AG10803 (cell line): ENCODE measurements at regions not wholly inside any gene's neighbourhood (a gene's known extent, or its start where the extent isn't known, plus 50 kb on each side); places are given as distances from the start of the nearest gene placed in this dataset.

ENCODE experiments used
- DNase-seq: peaks from one replicate; pipeline ENCODE4 v3.0.0; 2010; ENCODE audit warnings: low read depth
- H3K4me3 ChIP-seq: 2 replicates; pipeline ENCODE4 v1.5.1; 2011; ENCODE audit warnings: mild to moderate bottlenecking, low read length, control low read depth
- CTCF ChIP-seq: conservative IDR thresholded peaks from 2 replicates; pipeline ENCODE4 v1.5.1; 2011; ENCODE audit warnings: mild to moderate bottlenecking, low read length, control low read depth, inconsistent platforms

DNA sequence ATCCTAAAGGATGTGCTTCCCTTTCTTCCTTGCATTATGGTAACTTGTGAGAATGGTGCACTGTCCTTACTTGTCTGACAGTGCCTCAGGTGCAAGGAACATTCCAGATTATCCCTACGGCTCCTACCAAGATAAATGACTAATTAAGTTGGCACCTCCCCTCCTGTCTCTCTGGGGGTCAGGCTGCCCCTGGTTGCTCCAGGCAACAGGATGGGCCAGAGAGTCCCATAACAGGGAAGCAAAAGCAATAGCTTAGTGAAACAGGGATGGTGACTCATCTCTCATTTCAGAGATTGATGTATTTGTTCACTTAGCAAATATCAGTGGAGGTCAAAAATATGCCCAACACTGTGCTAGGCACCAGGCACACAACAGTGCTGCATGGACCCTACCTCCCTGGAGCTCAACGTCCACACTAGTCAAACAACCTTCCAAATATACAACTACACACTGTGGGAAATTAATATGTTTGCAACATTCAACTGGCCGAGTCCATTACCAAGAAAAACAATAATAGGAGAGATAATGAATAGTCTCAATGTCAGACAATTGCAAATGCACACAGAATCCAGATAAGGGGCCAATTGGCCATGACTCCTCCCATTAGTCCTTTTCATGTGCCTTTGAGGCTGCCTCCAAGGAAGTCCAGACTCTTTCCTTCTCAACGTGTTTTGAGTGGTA lies 249.0 kb downstream of the TLE3 start:
- no peak for TF ChIP-seq CTCF
- no peak for DNase-seq
- H3K4me3 ChIP-seq: no peak overlapping the region

DNA sequence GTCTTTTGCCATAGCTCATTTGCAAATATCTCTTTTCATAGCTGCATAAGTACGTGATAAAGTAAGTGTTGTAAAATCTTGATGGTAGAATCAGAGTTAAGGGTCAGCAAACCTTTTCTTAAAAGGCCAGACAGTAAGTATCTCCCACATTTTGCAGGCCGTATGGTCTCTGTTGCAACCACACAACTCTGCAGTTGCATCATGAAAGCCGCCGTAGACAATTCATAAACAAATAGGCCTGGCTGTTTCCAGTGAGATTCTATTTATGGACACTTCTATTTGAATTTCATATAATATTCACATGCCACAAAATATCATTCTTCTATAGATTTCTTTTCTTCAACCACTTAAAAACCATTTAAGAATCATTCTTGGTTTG lies 248.5 kb downstream of the TLE3 start:
- DNase-seq: no peak
- H3K4me3 ChIP-seq: no peak overlapping the region
- no peak for TF ChIP-seq CTCF

DNA sequence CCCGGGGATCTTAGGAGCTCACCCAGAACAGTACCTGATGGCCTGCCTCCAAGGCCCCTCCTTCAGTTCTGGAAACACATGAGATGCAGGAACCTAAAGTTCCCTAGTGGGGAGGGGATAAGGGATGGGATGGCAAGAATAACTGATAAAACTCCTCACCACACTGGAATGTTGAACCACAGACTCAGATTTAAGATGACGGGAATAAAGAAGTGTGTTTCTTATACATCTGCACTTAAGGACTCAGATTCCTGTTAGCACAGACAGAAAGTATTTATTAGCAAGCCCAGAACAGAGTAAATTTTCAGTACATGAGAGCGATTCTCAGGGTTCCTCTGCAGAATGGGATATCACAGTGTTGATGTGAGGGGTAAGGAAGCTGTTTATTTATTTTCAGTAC lies 245.2 kb downstream of the TLE3 start:
- no peak for TF ChIP-seq CTCF
- peak; percentile 51 for DNase-seq
- no peak overlapping the region for H3K4me3 ChIP-seq

DNA sequence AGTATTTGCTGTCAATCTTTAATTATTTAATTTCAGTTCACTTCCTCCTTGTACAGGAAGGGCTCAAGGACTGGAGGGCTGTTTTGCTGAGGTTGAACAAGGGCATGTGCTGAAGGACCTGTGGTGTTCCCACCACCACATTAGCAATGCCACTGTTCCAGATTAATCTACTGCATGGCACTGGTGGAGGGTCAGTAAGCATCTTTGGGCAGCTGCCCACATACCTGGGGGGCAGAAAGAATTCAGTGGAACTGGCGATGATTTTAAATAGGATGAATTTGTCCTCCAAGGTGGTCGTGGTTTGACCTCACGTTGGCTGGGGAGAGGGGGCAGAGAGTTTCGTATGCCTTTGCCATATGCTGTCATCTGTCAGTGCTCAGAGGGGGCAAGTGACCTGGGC lies 244.8 kb downstream of the TLE3 start:
- H3K4me3 ChIP-seq: no peak overlapping the region
- DNase-seq: no peak
- no peak for TF ChIP-seq CTCF

DNA sequence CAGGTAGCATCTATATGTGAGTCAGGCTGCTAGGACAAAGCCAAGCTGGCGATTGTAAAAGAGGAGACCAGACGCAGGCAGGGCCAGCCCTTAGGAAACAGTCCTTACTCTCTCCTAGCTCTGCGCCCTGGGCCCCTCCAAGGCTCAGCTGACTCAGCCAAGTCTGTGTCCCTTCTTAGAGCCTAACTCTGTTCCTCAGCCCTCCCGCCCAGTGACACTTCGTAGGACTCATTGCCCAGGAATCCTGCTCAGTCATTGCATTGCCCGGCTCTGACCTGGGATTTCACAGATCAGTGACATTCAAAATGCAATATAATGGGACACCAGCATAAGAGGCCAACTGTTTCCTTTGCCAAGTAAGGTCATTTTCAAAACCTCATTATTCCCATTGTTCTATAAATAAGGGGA lies 244.2 kb downstream of the TLE3 start:
- no peak overlapping the region for H3K4me3 ChIP-seq
- TF ChIP-seq CTCF: no peak
- DNase-seq: peak; percentile 88

- no peak overlapping the region for H3K4me3 ChIP-seq
- no peak for DNase-seq
- TF ChIP-seq CTCF: no peak
Measured at GRCh38 chr15:69854001-69854400, 243.7 kb downstream of the TLE3 start.

DNA sequence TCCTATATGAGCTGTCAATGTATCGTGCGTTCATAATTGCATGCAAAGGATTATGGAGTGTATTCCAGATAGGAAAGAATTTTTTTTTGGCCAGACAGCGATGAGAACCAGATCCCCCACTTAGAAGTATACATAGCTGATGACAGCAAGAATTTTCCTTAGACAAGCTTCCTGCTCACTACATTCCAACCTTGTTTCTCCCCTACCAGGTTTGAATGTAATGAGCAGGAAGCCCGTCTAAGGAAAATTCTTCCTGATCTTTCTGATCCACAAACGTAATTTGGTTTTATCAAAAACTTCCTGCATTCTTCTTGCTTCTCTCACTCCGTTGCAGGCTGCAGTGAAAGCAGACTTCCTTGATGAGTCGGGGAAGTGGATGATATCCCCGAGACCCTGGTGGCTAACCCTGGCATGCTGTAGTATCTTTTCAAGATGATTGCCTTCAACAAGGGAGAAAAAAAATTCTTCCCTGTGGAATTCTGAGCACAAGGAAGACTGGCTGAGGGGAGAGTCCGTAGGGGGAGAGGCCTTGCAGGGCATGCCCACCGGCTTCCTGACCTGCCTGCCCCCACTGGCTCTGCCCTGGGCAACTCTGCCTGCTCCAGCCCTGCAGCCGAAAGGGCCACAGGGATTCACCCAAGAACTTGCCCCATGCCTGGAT lies 243.1 kb downstream of the TLE3 start:
- no peak for TF ChIP-seq CTCF
- H3K4me3 ChIP-seq: no peak overlapping the region
- DNase-seq: peak; percentile 85
